Fibroblast of lung (primary cell): ENCODE measurements at regions not wholly inside any gene's neighbourhood (a gene's known extent, or its start where the extent isn't known, plus 50 kb on each side); places are given as distances from the start of the nearest gene placed in this dataset.

Source experiments
- DNase-seq, 2 donors: peaks; one replicate each; pipeline versions ENCODE4 v3.0.0 to v3.0.0-alpha.2; 2010; ENCODE audit warnings: low read depth in 2 of 2
- H2AFZ ChIP-seq: 2 replicates; pipeline ENCODE4 v1.5.1; 2012; ENCODE audit warnings: low read length, control low read depth, inconsistent platforms
- H3K27ac ChIP-seq: 2 replicates; pipeline ENCODE4 v1.5.1; 2011; ENCODE audit warnings: low read length, control low read depth; ENCODE audit not compliant: insufficient read depth
- H3K27me3 ChIP-seq: 2 replicates; pipeline ENCODE4 v1.5.1; 2011; ENCODE audit warnings: mild to moderate bottlenecking, low read length; ENCODE audit not compliant: control insufficient read depth, insufficient read depth
- H3K36me3 ChIP-seq: 2 replicates; pipeline ENCODE4 v1.5.1; 2011; ENCODE audit warnings: low read length; ENCODE audit not compliant: control insufficient read depth, insufficient read depth
- H3K4me1 ChIP-seq: 2 replicates; pipeline ENCODE4 v1.5.1; 2011; ENCODE audit warnings: low read length; ENCODE audit not compliant: control insufficient read depth, insufficient read depth; ENCODE audit errors: extremely low read depth
- H3K4me2 ChIP-seq: 2 replicates; pipeline ENCODE4 v1.5.1; 2011; ENCODE audit warnings: low read length, control low read depth; ENCODE audit not compliant: insufficient read depth; ENCODE audit errors: extremely low read depth
- H3K4me3 ChIP-seq, 4 experiments: fragments of 200-600 bp in 1 of 4; sonication (generic) in 1 of 4; replicated peaks in 1 of 4; 2 replicates each; pipeline ENCODE4 v1.5.1; 2011 to 2016; ENCODE audit warnings: low read length in 4 of 4, low read depth in 3 of 4, mild to moderate bottlenecking in 3 of 4, control low read depth in 2 of 4, inconsistent platforms in 1 of 4, mixed read lengths in 1 of 4; ENCODE audit not compliant: insufficient read depth in 1 of 4; ENCODE audit errors: control extremely low read depth in 1 of 4
- H3K79me2 ChIP-seq: 2 replicates; pipeline ENCODE4 v1.5.1; 2012; ENCODE audit warnings: mild to moderate bottlenecking, low read length, inconsistent platforms; ENCODE audit not compliant: control insufficient read depth, insufficient read depth
- H3K9ac ChIP-seq: 2 replicates; pipeline ENCODE4 v1.5.1; 2011; ENCODE audit warnings: mild to moderate bottlenecking, low read length, control low read depth; ENCODE audit not compliant: insufficient read depth
- H3K9me3 ChIP-seq: 2 replicates; pipeline ENCODE4 v1.5.1; 2012; ENCODE audit warnings: low read depth, low read length; ENCODE audit not compliant: control insufficient read depth, insufficient read depth
- H4K20me1 ChIP-seq: 2 replicates; pipeline ENCODE4 v1.5.1; 2011; ENCODE audit warnings: low read length; ENCODE audit not compliant: control insufficient read depth, insufficient read depth; ENCODE audit errors: extremely low read depth
- EZH2 ChIP-seq: IDR thresholded peaks from 2 replicates; pipeline ENCODE4 v1.5.1; 2012; ENCODE audit warnings: low read length, control low read depth, mild to moderate bottlenecking; ENCODE audit errors: missing control alignments
- TF ChIP-seq, protein P1 (sequence below), 2 donors: IDR thresholded peaks in 1 of 2; conservative IDR thresholded peaks in 1 of 2; 1 replicate in 1 of 2; 2 replicates in 1 of 2; pipeline ENCODE4 v1.5.1; 2011 to 2012; ENCODE audit warnings: low read length in 2 of 2, control low read depth in 1 of 2, inconsistent platforms in 1 of 2, low read depth in 1 of 2, mild to moderate bottlenecking in 1 of 2

- no peaks in the 10 kb centered on the region for H4K20me1 ChIP-seq
- no peak overlapping the region for H3K27ac ChIP-seq
- no peaks in the 10 kb centered on the region for H3K79me2 ChIP-seq
- no peak overlapping the region for H2AFZ ChIP-seq
- H3K36me3 ChIP-seq = no peaks in the 10 kb centered on the region
- no peaks in the 10 kb centered on the region for H3K9me3 ChIP-seq
- H3K4me2 ChIP-seq = no peak overlapping the region
- H3K27me3 ChIP-seq = no peaks in the 10 kb centered on the region
- no peak overlapping the region for H3K9ac ChIP-seq
- H3K4me3 ChIP-seq = no peak overlapping the region
- no peak for TF ChIP-seq EZH2
- TF ChIP-seq, protein P1, sequence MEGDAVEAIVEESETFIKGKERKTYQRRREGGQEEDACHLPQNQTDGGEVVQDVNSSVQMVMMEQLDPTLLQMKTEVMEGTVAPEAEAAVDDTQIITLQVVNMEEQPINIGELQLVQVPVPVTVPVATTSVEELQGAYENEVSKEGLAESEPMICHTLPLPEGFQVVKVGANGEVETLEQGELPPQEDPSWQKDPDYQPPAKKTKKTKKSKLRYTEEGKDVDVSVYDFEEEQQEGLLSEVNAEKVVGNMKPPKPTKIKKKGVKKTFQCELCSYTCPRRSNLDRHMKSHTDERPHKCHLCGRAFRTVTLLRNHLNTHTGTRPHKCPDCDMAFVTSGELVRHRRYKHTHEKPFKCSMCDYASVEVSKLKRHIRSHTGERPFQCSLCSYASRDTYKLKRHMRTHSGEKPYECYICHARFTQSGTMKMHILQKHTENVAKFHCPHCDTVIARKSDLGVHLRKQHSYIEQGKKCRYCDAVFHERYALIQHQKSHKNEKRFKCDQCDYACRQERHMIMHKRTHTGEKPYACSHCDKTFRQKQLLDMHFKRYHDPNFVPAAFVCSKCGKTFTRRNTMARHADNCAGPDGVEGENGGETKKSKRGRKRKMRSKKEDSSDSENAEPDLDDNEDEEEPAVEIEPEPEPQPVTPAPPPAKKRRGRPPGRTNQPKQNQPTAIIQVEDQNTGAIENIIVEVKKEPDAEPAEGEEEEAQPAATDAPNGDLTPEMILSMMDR (conservative IDR thresholded peaks at IDR 0.05 in 1 of 2, IDR thresholded peaks at IDR 0.05 in 1 of 2; ENCODE audit: low read depth in 1 of 2, low read length in 2 of 2) = no peak
- no peaks in the 10 kb centered on the region for H3K4me1 ChIP-seq
- no peak for DNase-seq
Observed at GRCh38 chr2:214674278-214674677, 135.2 kb downstream of the BARD1 start.

DNA sequence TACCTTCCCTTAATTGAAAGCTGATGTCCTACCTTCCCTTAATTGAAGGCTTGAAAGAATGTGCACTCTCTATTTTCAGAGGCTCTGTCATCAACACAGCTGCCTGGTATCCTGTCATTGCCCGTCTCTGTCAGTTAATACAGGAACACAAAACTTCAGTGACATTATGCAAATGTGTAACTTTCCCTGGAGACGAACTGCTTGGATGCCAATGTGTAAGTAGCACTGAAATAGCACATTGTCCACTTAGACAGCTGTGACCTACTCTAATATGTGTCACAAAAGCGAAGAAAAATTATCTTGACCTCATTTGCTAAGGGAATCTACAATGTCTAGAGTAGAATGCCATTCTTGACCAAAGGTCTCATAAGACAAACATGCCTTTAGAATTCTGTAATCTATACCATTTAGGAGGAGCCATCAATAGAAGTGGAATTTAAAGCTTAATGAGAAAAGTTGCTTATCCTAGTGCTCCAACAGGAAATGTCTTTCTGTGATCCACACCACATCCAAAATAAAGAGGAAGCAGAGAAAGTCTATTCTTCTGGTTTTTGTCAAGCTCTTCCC is 138.1 kb downstream of the BARD1 start:
- H3K4me2 ChIP-seq = no peak overlapping the region
- TF ChIP-seq, protein P1 (conservative IDR thresholded peaks at IDR 0.05 in 1 of 2, IDR thresholded peaks at IDR 0.05 in 1 of 2; ENCODE audit: low read depth in 1 of 2, low read length in 2 of 2) = no peak
- no peak for TF ChIP-seq EZH2
- H3K4me3 ChIP-seq = no peak overlapping the region
- H3K4me1 ChIP-seq = no peaks in the 10 kb centered on the region
- no peaks in the 10 kb centered on the region for H4K20me1 ChIP-seq
- no peak overlapping the region for H3K9ac ChIP-seq
- H3K79me2 ChIP-seq = no peaks in the 10 kb centered on the region
- H3K27ac ChIP-seq = no peak overlapping the region
- no peaks in the 10 kb centered on the region for H3K36me3 ChIP-seq
- peak in 1 of 2 donors; percentile 14 for DNase-seq
- H3K9me3 ChIP-seq = no peaks in the 10 kb centered on the region
- H2AFZ ChIP-seq = no peak overlapping the region
- no peaks in the 10 kb centered on the region for H3K27me3 ChIP-seq

GRCh38 chr2:214652473-214652872 is 157.0 kb downstream of the BARD1 start:
- DNase-seq = no peak
- Histone ChIP-seq H3K9me3 (no peaks in the 10 kb centered on the region), H3K36me3 (no peaks in the 10 kb centered on the region), H3K27me3 (no peaks in the 10 kb centered on the region), H4K20me1 (no peaks in the 10 kb centered on the region), H3K4me3 (no peak overlapping the region), H3K4me2 (no peak overlapping the region), H3K4me1 (no peaks in the 10 kb centered on the region), H2AFZ (no peak overlapping the region), H3K9ac (no peak overlapping the region), H3K27ac (no peak overlapping the region), H3K79me2 (no peaks in the 10 kb centered on the region)
- TF ChIP-seq EZH2 = no peak
- TF ChIP-seq, protein P1 (conservative IDR thresholded peaks at IDR 0.05 in 1 of 2, IDR thresholded peaks at IDR 0.05 in 1 of 2; ENCODE audit: low read depth in 1 of 2, low read length in 2 of 2) = no peak
